Stimulated activated CD8-positive, alpha-beta memory T cell treated with anti-CD3 and anti-CD28 coated beads, Interleukin-15, amount 100 ng/mL, for 1 hour (primary cell): ENCODE measurements at regions not wholly inside any gene's neighbourhood (a gene's known extent, or its start where the extent isn't known, plus 50 kb on each side); places are given as distances from the start of the nearest gene placed in this dataset.

Experiments
- DNase-seq: peaks from one replicate; pipeline ENCODE4 v3.0.0-alpha.2; 2020; ENCODE audit warnings: low read depth

GRCh38 chr5:158155811-158156505 lies 297.0 kb upstream of the CLINT1 start:
- no peak for DNase-seq

GRCh38 chr5:158155067-158155466 lies 296.1 kb upstream of the CLINT1 start:
- no peak for DNase-seq

- DNase-seq: no peak
These were observed 295.5 kb upstream of the CLINT1 start for GRCh38 chr5:158154226-158155005.

GRCh38 chr5:158153508-158153907 lies 294.6 kb upstream of the CLINT1 start:
- DNase-seq: no peak

GRCh38 chr5:158152136-158152535 lies 293.2 kb upstream of the CLINT1 start:
- no peak for DNase-seq

- DNase-seq: no peak
These were observed 288.3 kb upstream of the CLINT1 start for GRCh38 chr5:158147227-158147626.

- DNase-seq: no peak
These were observed 286.9 kb upstream of the CLINT1 start for GRCh38 chr5:158145827-158146226.

- no peak for DNase-seq
These were observed 284.1 kb upstream of the CLINT1 start for GRCh38 chr5:158143081-158143480.

GRCh38 chr5:158142156-158142555 lies 283.2 kb upstream of the CLINT1 start:
- DNase-seq: no peak

- no peak for DNase-seq
These were observed 281.3 kb upstream of the CLINT1 start for GRCh38 chr5:158140120-158140731.

GRCh38 chr5:158139161-158139560 lies 280.2 kb upstream of the CLINT1 start:
- DNase-seq: no peak

GRCh38 chr5:158135682-158136179 lies 276.8 kb upstream of the CLINT1 start:
- DNase-seq: no peak

- DNase-seq: no peak
These were observed 274.4 kb upstream of the CLINT1 start for GRCh38 chr5:158133369-158133768.

GRCh38 chr5:158127536-158127935 lies 268.6 kb upstream of the CLINT1 start:
- DNase-seq: no peak

- no peak for DNase-seq
These were observed 267.8 kb upstream of the CLINT1 start for GRCh38 chr5:158126442-158127405.

GRCh38 chr5:158124606-158125316 lies 265.8 kb upstream of the CLINT1 start:
- DNase-seq: no peak

GRCh38 chr5:158123595-158123994 lies 264.6 kb upstream of the CLINT1 start:
- no peak for DNase-seq

- no peak for DNase-seq
These were observed 262.7 kb upstream of the CLINT1 start for GRCh38 chr5:158121678-158122077.

GRCh38 chr5:158120760-158121159 lies 261.8 kb upstream of the CLINT1 start:
- no peak for DNase-seq

GRCh38 chr5:158119961-158120723 lies 261.2 kb upstream of the CLINT1 start:
- DNase-seq: no peak
